CD8-positive, alpha-beta memory T cell (primary cell): ENCODE measurements at regions not wholly inside any gene's neighbourhood (a gene's known extent, or its start where the extent isn't known, plus 50 kb on each side); places are given as distances from the start of the nearest gene placed in this dataset.

Experiments
- CTCF ChIA-PET: fragments of 350-600 bp; sonication (Branson Sonifier 250); formaldehyde crosslinking; loops from one replicate; lab custom pipeline; 2021; ENCODE audit warnings: antibody characterized with exemption; lab: Charles Lee
- POLR2A ChIA-PET: fragments of 350-600 bp; sonication (Branson Sonifier 250); formaldehyde crosslinking; loops from one replicate; lab custom pipeline; 2021; ENCODE audit warnings: antibody characterized with exemption; lab: Charles Lee
- DNase-seq, 5 donors: peaks; one replicate each; pipeline versions ENCODE4 v3.0.0 to v3.0.0-alpha.2; 2020 to 2022; ENCODE audit warnings: mixed read lengths in 1 of 5
- H3K27ac ChIP-seq: one replicate; pipeline ENCODE4 v1.7.0; 2013; ENCODE audit warnings: low read depth, mild to moderate bottlenecking, low read length, moderate library complexity
- H3K27me3 ChIP-seq: 2 replicates; pipeline ENCODE4 v1.7.0; 2013; ENCODE audit warnings: low read length, mild to moderate bottlenecking; ENCODE audit not compliant: insufficient read depth, poor library complexity, severe bottlenecking
- H3K36me3 ChIP-seq: 2 replicates; pipeline ENCODE4 v1.7.0; 2013; ENCODE audit warnings: mild to moderate bottlenecking, low read length, moderate library complexity; ENCODE audit not compliant: insufficient read depth
- H3K4me1 ChIP-seq: 2 replicates; pipeline ENCODE4 v1.7.0; 2013; ENCODE audit warnings: mild to moderate bottlenecking, low read length, moderate library complexity; ENCODE audit not compliant: insufficient read depth
- H3K4me3 ChIP-seq: 2 replicates; pipeline ENCODE4 v1.7.0; 2013; ENCODE audit warnings: mild to moderate bottlenecking, low read length
- H3K9me3 ChIP-seq: 2 replicates; pipeline ENCODE4 v1.7.0; 2013; ENCODE audit warnings: mild to moderate bottlenecking, low read length
- H3K27ac Mint-ChIP-seq, 8 donors: one replicate each; pipeline ENCODE4 v1.8.0; 2020 to 2021; ENCODE audit warnings: mixed read lengths in 8 of 8, mild to moderate bottlenecking in 6 of 8, inconsistent platforms in 3 of 8, moderate library complexity in 3 of 8
- H3K27me3 Mint-ChIP-seq, 2 donors: one replicate each; pipeline ENCODE4 v1.8.0; 2020 to 2021; ENCODE audit warnings: mixed read lengths in 2 of 2, mild to moderate bottlenecking in 1 of 2, moderate library complexity in 1 of 2
- H3K36me3 Mint-ChIP-seq, 3 donors: one replicate each; pipeline ENCODE4 v1.8.0; 2020 to 2021; ENCODE audit warnings: mixed read lengths in 3 of 3, inconsistent platforms in 1 of 3, mild to moderate bottlenecking in 1 of 3
- H3K4me1 Mint-ChIP-seq, 3 donors: one replicate each; pipeline ENCODE4 v1.8.0; 2020 to 2021; ENCODE audit warnings: mixed read lengths in 3 of 3, inconsistent platforms in 1 of 3, mild to moderate bottlenecking in 1 of 3
- H3K4me3 Mint-ChIP-seq, 7 donors: one replicate each; pipeline ENCODE4 v1.8.0; 2020 to 2021; ENCODE audit warnings: mixed read lengths in 7 of 7, mild to moderate bottlenecking in 6 of 7, moderate library complexity in 4 of 7, inconsistent platforms in 2 of 7
- H3K9me3 Mint-ChIP-seq, 5 donors: one replicate each; pipeline ENCODE4 v1.8.0; 2020 to 2022; ENCODE audit warnings: mixed read lengths in 5 of 5, mild to moderate bottlenecking in 3 of 5, moderate library complexity in 2 of 5, inconsistent platforms in 1 of 5

GRCh38 chr6:4486568-4487315, 289.5 kb upstream of the CDYL start:
- no peaks in the 10 kb centered on the region for H3K36me3 ChIP-seq
- Mint-ChIP-seq H3K4me1 (peaks cover 0 to 8% (median 2%) of the 10 kb centered on the region in 3 donors), H3K4me3 (no peak overlapping the region), H3K9me3 (peaks cover 0 to 24% (median 11%) of the 10 kb centered on the region in 5 donors), H3K27me3 (peaks cover 2 to 19% of the 10 kb centered on the region in 2 donors), H3K36me3 (peaks cover 0 to 29% (median 0%) of the 10 kb centered on the region in 3 donors), H3K27ac (peak overlapping the region in 1 of 8 donors; percentile 56)
- H3K4me3 ChIP-seq, result no peak overlapping the region
- H3K27ac ChIP-seq, result no peak overlapping the region
- ChIA-PET POLR2A (no interaction called here), CTCF (no interaction called here)
- H3K27me3 ChIP-seq, result no peaks in the 10 kb centered on the region
- H3K4me1 ChIP-seq, result no peaks in the 10 kb centered on the region
- H3K9me3 ChIP-seq, result no peaks in the 10 kb centered on the region
- DNase-seq, result no peak

- DNase-seq, result no peak
- Histone ChIP-seq H3K9me3 (no peaks in the 10 kb centered on the region), H3K27me3 (no peaks in the 10 kb centered on the region), H3K4me1 (no peaks in the 10 kb centered on the region), H3K4me3 (no peak overlapping the region), H3K27ac (no peak overlapping the region), H3K36me3 (no peaks in the 10 kb centered on the region)
- H3K27ac Mint-ChIP-seq, result no peak overlapping the region
- H3K9me3 Mint-ChIP-seq, result peaks cover 0 to 24% (median 11%) of the 10 kb centered on the region in 5 donors
- no peak overlapping the region for H3K4me3 Mint-ChIP-seq
- peaks cover 7 to 22% of the 10 kb centered on the region in 2 donors for H3K27me3 Mint-ChIP-seq
- CTCF ChIA-PET, result no interaction called here
- H3K36me3 Mint-ChIP-seq, result peaks cover 0 to 29% (median 0%) of the 10 kb centered on the region in 3 donors
- peaks cover 0 to 8% (median 2%) of the 10 kb centered on the region in 3 donors for H3K4me1 Mint-ChIP-seq
- POLR2A ChIA-PET, result no interaction called here
These were observed 290.5 kb upstream of the CDYL start for GRCh38 chr6:4485735-4486134.

GRCh38 chr6:4482461-4482860, 293.7 kb upstream of the CDYL start:
- peaks cover 0 to 9% (median 0%) of the 10 kb centered on the region in 3 donors for H3K36me3 Mint-ChIP-seq
- H3K9me3 Mint-ChIP-seq, result peaks cover 0 to 4% (median 2%) of the 10 kb centered on the region in 5 donors
- POLR2A ChIA-PET, result no interaction called here
- no peak overlapping the region for H3K27ac Mint-ChIP-seq
- H3K36me3 ChIP-seq, result no peaks in the 10 kb centered on the region
- no peaks in the 10 kb centered on the region for H3K9me3 ChIP-seq
- no peak overlapping the region for H3K4me3 ChIP-seq
- H3K4me1 ChIP-seq, result no peaks in the 10 kb centered on the region
- no peak for DNase-seq
- no peaks in the 10 kb centered on the region for H3K4me1 Mint-ChIP-seq
- H3K27me3 Mint-ChIP-seq, result peaks cover 7 to 35% of the 10 kb centered on the region in 2 donors
- H3K27ac ChIP-seq, result no peak overlapping the region
- H3K4me3 Mint-ChIP-seq, result no peak overlapping the region
- no peaks in the 10 kb centered on the region for H3K27me3 ChIP-seq
- CTCF ChIA-PET, result no interaction called here

GRCh38 chr6:4480788-4481735, 295.1 kb upstream of the CDYL start:
- DNase-seq, result no peak
- Mint-ChIP-seq H3K4me3 (no peak overlapping the region), H3K27ac (no peak overlapping the region), H3K9me3 (peaks cover 0 to 2% (median 2%) of the 10 kb centered on the region in 5 donors), H3K4me1 (no peaks in the 10 kb centered on the region), H3K36me3 (peaks cover 0 to 4% (median 0%) of the 10 kb centered on the region in 3 donors), H3K27me3 (peaks cover 7 to 43% of the 10 kb centered on the region in 2 donors)
- Histone ChIP-seq H3K36me3 (no peaks in the 10 kb centered on the region), H3K27me3 (no peaks in the 10 kb centered on the region), H3K9me3 (no peaks in the 10 kb centered on the region), H3K4me1 (no peaks in the 10 kb centered on the region), H3K4me3 (no peak overlapping the region), H3K27ac (no peak overlapping the region)
- ChIA-PET POLR2A (no interaction called here), CTCF (no interaction called here)

GRCh38 chr6:4478098-4478497, 298.1 kb upstream of the CDYL start:
- peaks cover 0 to 2% (median 0%) of the 10 kb centered on the region in 5 donors for H3K9me3 Mint-ChIP-seq
- H3K4me1 ChIP-seq, result no peaks in the 10 kb centered on the region

GRCh38 chr6:4474810-4475209, 301.4 kb upstream of the CDYL start:
- POLR2A ChIA-PET, result no interaction called here
- H3K4me1 ChIP-seq, result no peaks in the 10 kb centered on the region

More at GRCh38 chr6:4478098-4478497, 298.1 kb upstream of the CDYL start:
- Histone ChIP-seq H3K27ac (no peak overlapping the region), H3K9me3 (no peaks in the 10 kb centered on the region), H3K27me3 (no peaks in the 10 kb centered on the region), H3K36me3 (no peaks in the 10 kb centered on the region), H3K4me3 (no peak overlapping the region)
- Mint-ChIP-seq H3K27ac (no peak overlapping the region), H3K4me3 (no peak overlapping the region), H3K4me1 (no peaks in the 10 kb centered on the region), H3K36me3 (peaks cover 0 to 2% (median 0%) of the 10 kb centered on the region in 3 donors), H3K27me3 (peaks cover 5 to 30% of the 10 kb centered on the region in 2 donors)
- ChIA-PET POLR2A (no interaction called here), CTCF (no interaction called here)
- no peak for DNase-seq

GRCh38 chr6:4472969-4473642, 303.1 kb upstream of the CDYL start:
- H3K27ac Mint-ChIP-seq, result no peak overlapping the region
- Histone ChIP-seq H3K4me3 (no peak overlapping the region), H3K9me3 (no peaks in the 10 kb centered on the region), H3K36me3 (no peaks in the 10 kb centered on the region), H3K27me3 (no peaks in the 10 kb centered on the region), H3K27ac (no peak overlapping the region), H3K4me1 (no peaks in the 10 kb centered on the region)
- peaks cover 14 to 27% (median 19%) of the 10 kb centered on the region in 5 donors for H3K9me3 Mint-ChIP-seq
- ChIA-PET CTCF (no interaction called here), POLR2A (no interaction called here)
- no peak for DNase-seq
- H3K36me3 Mint-ChIP-seq, result peaks cover 0 to 25% (median 2%) of the 10 kb centered on the region in 3 donors
- no peak overlapping the region for H3K4me3 Mint-ChIP-seq
- peaks cover 7 to 12% of the 10 kb centered on the region in 2 donors for H3K27me3 Mint-ChIP-seq
- H3K4me1 Mint-ChIP-seq, result no peaks in the 10 kb centered on the region

More at GRCh38 chr6:4474810-4475209, 301.4 kb upstream of the CDYL start:
- Histone ChIP-seq H3K27ac (no peak overlapping the region), H3K9me3 (no peaks in the 10 kb centered on the region), H3K27me3 (no peaks in the 10 kb centered on the region), H3K36me3 (no peaks in the 10 kb centered on the region), H3K4me3 (no peak overlapping the region)
- no peaks in the 10 kb centered on the region for H3K4me1 Mint-ChIP-seq
- H3K36me3 Mint-ChIP-seq, result peaks cover 0 to 21% (median 2%) of the 10 kb centered on the region in 3 donors
- H3K9me3 Mint-ChIP-seq, result peaks cover 14 to 25% (median 19%) of the 10 kb centered on the region in 5 donors
- H3K27ac Mint-ChIP-seq, result no peak overlapping the region
- no peak overlapping the region for H3K4me3 Mint-ChIP-seq
- DNase-seq, result no peak
- CTCF ChIA-PET, result no interaction called here
- peaks cover 4 to 13% of the 10 kb centered on the region in 2 donors for H3K27me3 Mint-ChIP-seq
